HCT116 (cell line): ENCODE measurements at regions not wholly inside any gene's neighbourhood (a gene's known extent, or its start where the extent isn't known, plus 50 kb on each side); places are given as distances from the start of the nearest gene placed in this dataset.

ENCODE experiments used
- ATAC-seq: fragments of 200-7000 bp; cut with Tn5 transposase; 2 replicates; pipeline ENCODE4 v1.9.1; 2020; ENCODE audit warnings: mild to moderate bottlenecking, moderate library complexity
- BruUV-seq: library from RNA; stranded (reverse); fragments of 400-500 nt; replicated peaks from 2 replicates; lab custom pipeline; 2021; lab: Mats Ljungman, UMichigan
- CTCF ChIA-PET: fragments of 300-600 bp; sonication (Branson Sonifier 250); formaldehyde crosslinking; loops from one replicate; lab custom pipeline; 2021; ENCODE audit warnings: antibody characterized with exemption; lab: Charles Lee
- POLR2A ChIA-PET: fragments of 300-600, 350-600 bp; sonication (Branson Sonifier 250); formaldehyde crosslinking; loops from one replicate; lab custom pipeline; 2021; ENCODE audit warnings: antibody characterized with exemption; lab: Charles Lee
- RAD21 ChIA-PET, 2 experiments: fragments of 300-600 bp; sonication (Branson Sonifier 250); formaldehyde crosslinking; loops; one replicate each; lab custom pipeline; 2023; ENCODE audit warnings: low total read pairs in 2 of 2; ENCODE audit not compliant: uncharacterized antibody in 2 of 2, unreplicated experiment in 2 of 2, low non-redundant PET in 1 of 2; lab: Charles Lee
- DNase-seq: peaks from one replicate; pipeline ENCODE4 v3.0.0-alpha.2; 2010; ENCODE audit warnings: low read depth, low spot score
- H2AFZ ChIP-seq: fragments of 200-600 bp; shearing (Covaris generic), sonication (generic); 2 replicates; pipeline ENCODE4 v1.6.1; 2017; ENCODE audit warnings: low read depth, mixed run types, mixed read lengths, antibody characterized with exemption, low read length; ENCODE audit not compliant: poor library complexity, severe bottlenecking
- H3K27ac ChIP-seq: 2 replicates; pipeline ENCODE4 v1.5.1; 2012; ENCODE audit warnings: low read depth, low read length
- H3K27me3 ChIP-seq: fragments of 200-600 bp; sonication (generic); 2 replicates; pipeline ENCODE4 v1.6.1; 2016; ENCODE audit warnings: mixed run types, low read length, mixed read lengths; ENCODE audit not compliant: insufficient read depth
- H3K36me3 ChIP-seq, 2 experiments: fragments of 200-500 bp in 1 of 2; fragments of 200-600 bp in 1 of 2; sonication (Bioruptor generic) in 1 of 2; sonication (generic) in 1 of 2; 2 replicates each; pipeline versions ENCODE4 v1.5.1 to v1.6.1; 2014 to 2016; ENCODE audit warnings: low read length in 2 of 2, inconsistent platforms in 1 of 2, mixed read lengths in 1 of 2, mixed run types in 1 of 2; ENCODE audit not compliant: insufficient read depth in 2 of 2, control insufficient read depth in 1 of 2
- H3K4me1 ChIP-seq, 2 experiments: fragments of 200-600 bp in 1 of 2; sonication (generic) in 1 of 2; 2 replicates each; pipeline versions ENCODE4 v1.5.1 to v1.6.1; 2012 to 2017; ENCODE audit warnings: low read length in 2 of 2, inconsistent platforms in 1 of 2, mild to moderate bottlenecking in 1 of 2, mixed read lengths in 1 of 2, mixed run types in 1 of 2, moderate library complexity in 1 of 2; ENCODE audit not compliant: insufficient read depth in 2 of 2, control insufficient read depth in 1 of 2
- H3K4me2 ChIP-seq: fragments of 200-600 bp; sonication (generic); 2 replicates; pipeline ENCODE4 v1.6.1; 2017; ENCODE audit warnings: mixed run types, low read length, mixed read lengths
- H3K4me3 ChIP-seq, 2 experiments: fragments of 200-600 bp in 1 of 2; sonication (generic) in 1 of 2; replicated peaks in 1 of 2; 2 replicates each; pipeline ENCODE4 v1.5.1; 2011 to 2016; ENCODE audit warnings: low read length in 2 of 2, control low read depth in 1 of 2, low read depth in 1 of 2, mild to moderate bottlenecking in 1 of 2, mixed read lengths in 1 of 2, mixed run types in 1 of 2
- H3K79me2 ChIP-seq: fragments of 200-600 bp; sonication (generic); 2 replicates; pipeline ENCODE4 v1.6.1; 2017; ENCODE audit warnings: mild to moderate bottlenecking, mixed run types, low read length, moderate library complexity, mixed read lengths; ENCODE audit not compliant: insufficient read depth
- H3K9ac ChIP-seq: fragments of 200-600 bp; sonication (generic); 2 replicates; pipeline ENCODE4 v1.6.1; 2016; ENCODE audit warnings: low read length, mixed read lengths
- H3K9me2 ChIP-seq: fragments of 200-600 bp; sonication (generic), shearing (Covaris generic); 2 replicates; pipeline ENCODE4 v1.6.1; 2017; ENCODE audit warnings: mixed run types, mild to moderate bottlenecking, moderate library complexity; ENCODE audit not compliant: insufficient read depth
- H3K9me3 ChIP-seq, 2 experiments: fragments of 200-500 bp in 1 of 2; fragments of 200-600 bp in 1 of 2; sonication (Bioruptor generic) in 1 of 2; sonication (generic) in 1 of 2; 2 replicates each; pipeline ENCODE4 v1.6.1; 2014 to 2017; ENCODE audit warnings: low read length in 2 of 2, mixed read lengths in 2 of 2, inconsistent platforms in 1 of 2, low read depth in 1 of 2, mild to moderate bottlenecking in 1 of 2, mixed run types in 1 of 2, moderate library complexity in 1 of 2; ENCODE audit not compliant: control insufficient read depth in 1 of 2, insufficient read depth in 1 of 2
- H4K20me1 ChIP-seq: fragments of 200-600 bp; sonication (generic), shearing (Covaris generic); 2 replicates; pipeline ENCODE4 v1.6.1; 2017; ENCODE audit warnings: mixed run types, mild to moderate bottlenecking, moderate library complexity; ENCODE audit not compliant: insufficient read depth
- CTCF ChIP-seq, 3 experiments: fragments of 200-600 bp in 1 of 3; sonication (generic) in 1 of 3; IDR thresholded peaks in 2 of 3; conservative IDR thresholded peaks in 1 of 3; 2 replicates each; pipeline ENCODE4 v1.5.1; 2012 to 2017; ENCODE audit warnings: low read depth in 2 of 3, low read length in 2 of 3, antibody characterized with exemption in 1 of 3, borderline replicate concordance in 1 of 3, control low read depth in 1 of 3, mild to moderate bottlenecking in 1 of 3, mixed read lengths in 1 of 3, mixed run types in 1 of 3, moderate library complexity in 1 of 3; ENCODE audit not compliant: insufficient read depth in 1 of 3
- REST ChIP-seq: IDR thresholded peaks from 2 replicates; pipeline ENCODE4 v1.6.1; 2012; ENCODE audit warnings: low read depth
- ZNF274 ChIP-seq: fragments of 200-500 bp; sonication (Bioruptor generic); IDR thresholded peaks from 2 replicates; pipeline ENCODE4 v1.6.1; 2014; ENCODE audit warnings: mild to moderate bottlenecking, low read depth, low read length, inconsistent platforms
- intact Hi-C: fragments of 100-400 bp; cut with micrococcal nuclease; formaldehyde crosslinking; loops from 2 replicates; pipeline ENCODE4 v1.10.0; 2022

GRCh38 chr3:26484140-26484539 is 138.4 kb upstream of the LRRC3B start:
- intact Hi-C loops: no loop called here
- CTCF ChIA-PET: no interaction called here
- Histone ChIP-seq H3K79me2 (no peaks in the 10 kb centered on the region), H3K4me1 (no peaks in the 10 kb centered on the region), H3K4me2 (no peak overlapping the region), H2AFZ (no peak overlapping the region), H4K20me1 (no peaks in the 10 kb centered on the region), H3K9me2 (no peaks in the 10 kb centered on the region), H3K4me3 (no peak overlapping the region), H3K9me3 (peaks cover 0 to 6% of the 10 kb centered on the region in 2 experiments; a peak in 1 of 4 replicates), H3K27me3 (no peaks in the 10 kb centered on the region), H3K27ac (no peak overlapping the region), H3K9ac (no peak overlapping the region), H3K36me3 (no peaks in the 10 kb centered on the region; a peak in 1 of 4 replicates)
- POLR2A ChIA-PET: no interaction called here
- DNase-seq (no peak), ATAC-seq (no peak)
- BruUV-seq: no TSS peak
- RAD21 ChIA-PET: no interaction called here
- no peak for TF ChIP-seq REST
- 0 out of 6 replicates have a peak, but pooled peaks of 2 of the 3 experiments have one; percentile 8 to 19 for TF ChIP-seq CTCF (IDR thresholded peaks at IDR 0.05 in 2 of 3, conservative IDR thresholded peaks at IDR 0.05 in 1 of 3; ENCODE audit: borderline replicate concordance in 1 of 3, insufficient read depth in 1 of 3, low read depth in 2 of 3, low read length in 2 of 3)
- TF ChIP-seq ZNF274: no peak
